Esophagus (tissue), 2 donors: ENCODE measurements at regions not wholly inside any gene's neighbourhood (a gene's known extent, or its start where the extent isn't known, plus 50 kb on each side); places are given as distances from the start of the nearest gene placed in this dataset.

Experiments
- H3K27ac ChIP-seq, 2 donors: one replicate each; pipeline ENCODE4 v1.5.1; 2013; ENCODE audit warnings: low read depth in 2 of 2, mild to moderate bottlenecking in 2 of 2, inconsistent platforms in 1 of 2, low read length in 1 of 2, moderate library complexity in 1 of 2
- H3K27me3 ChIP-seq, 2 donors: one replicate each; pipeline ENCODE4 v1.6.1; 2013; ENCODE audit warnings: low read length in 2 of 2, control low read depth in 1 of 2, mild to moderate bottlenecking in 1 of 2; ENCODE audit not compliant: insufficient read depth in 2 of 2, control insufficient read depth in 1 of 2
- H3K36me3 ChIP-seq, 2 donors: one replicate each; pipeline ENCODE4 v1.6.1; 2013; ENCODE audit warnings: low read length in 1 of 2; ENCODE audit not compliant: control insufficient read depth in 2 of 2, insufficient read depth in 2 of 2
- H3K4me1 ChIP-seq, 2 donors: one replicate each; pipeline ENCODE4 v1.6.1; 2013; ENCODE audit warnings: low read length in 1 of 2; ENCODE audit not compliant: control insufficient read depth in 2 of 2, insufficient read depth in 2 of 2
- H3K4me3 ChIP-seq, 2 donors: one replicate each; pipeline ENCODE4 v1.5.1; 2013; ENCODE audit warnings: low read length in 2 of 2, mild to moderate bottlenecking in 2 of 2, low read depth in 1 of 2, moderate library complexity in 1 of 2
- H3K9me3 ChIP-seq, 2 donors: one replicate each; pipeline ENCODE4 v1.6.1; 2013; ENCODE audit warnings: mild to moderate bottlenecking in 2 of 2, low read depth in 1 of 2, low read length in 1 of 2, moderate library complexity in 1 of 2; ENCODE audit not compliant: control insufficient read depth in 2 of 2, insufficient read depth in 1 of 2
- WGBS, 2 donors: extraction: QIAGEN DNeasy Blood & Tissue Kit; methylation state at CpG; one replicate each; pipeline ENCODE4 v1.1.7; 2013; 5-methylcytosine and 5-hydroxymethylcytosine counted together
- donor health status: healthy with polysubstance abuse.
- donor health status: Bipolar disorder and iron deficiency.

DNA sequence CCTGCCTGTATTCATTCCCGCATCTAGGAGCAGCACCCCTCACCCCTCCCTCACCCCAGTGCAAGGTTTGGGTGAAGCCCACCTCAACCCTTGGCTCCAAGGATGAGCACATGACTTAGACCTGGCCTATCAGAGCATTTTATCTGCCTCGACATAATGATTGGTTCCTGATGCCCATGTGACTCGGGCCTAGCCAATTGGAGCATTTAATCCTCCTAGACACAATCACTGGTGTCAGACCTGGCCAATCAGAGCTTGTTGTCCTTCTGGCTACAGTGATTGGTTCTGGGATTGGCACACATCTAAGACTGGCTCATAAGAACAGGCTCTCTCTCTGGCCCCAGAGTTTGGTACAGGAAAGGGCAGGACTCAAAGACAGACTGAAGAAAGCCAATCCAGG lies 73.1 kb upstream of the MYL2 start:
- no peak overlapping the region for H3K27ac ChIP-seq
- H3K4me3 ChIP-seq, result no peak overlapping the region
- 85 to 87% methylated on average over 3 of the region's 3 CpGs for WGBS, 2 donors
- no peaks in the 10 kb centered on the region for H3K27me3 ChIP-seq
- H3K9me3 ChIP-seq, result peaks cover 3 to 8% of the 10 kb centered on the region in 2 donors
- H3K36me3 ChIP-seq, result no peaks in the 10 kb centered on the region
- no peaks in the 10 kb centered on the region for H3K4me1 ChIP-seq

DNA sequence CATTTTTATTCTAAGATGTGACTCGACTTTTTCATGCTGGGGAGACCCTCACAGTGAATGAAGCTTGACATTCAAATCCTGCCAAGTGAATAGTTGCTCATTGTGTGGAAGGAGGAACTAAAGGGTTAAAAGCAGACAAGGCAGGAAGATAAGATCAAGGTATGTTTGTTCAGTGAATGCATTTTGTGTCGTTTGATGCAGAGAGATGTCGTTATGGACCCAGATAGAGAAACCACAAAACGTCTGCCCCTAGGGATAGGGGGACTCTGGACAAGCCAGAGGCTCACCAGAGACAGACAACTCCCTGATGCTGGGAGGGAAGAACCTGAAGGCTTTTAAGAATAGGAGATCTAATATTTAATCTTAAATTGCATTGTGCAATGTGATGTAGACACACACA lies 72.5 kb upstream of the MYL2 start:
- H3K9me3 ChIP-seq, result peaks cover 0 to 5% of the 10 kb centered on the region in 2 donors
- WGBS, 2 donors, result 11 to 14% methylated on average over 4 of the region's 4 CpGs
- H3K36me3 ChIP-seq, result no peaks in the 10 kb centered on the region

DNA sequence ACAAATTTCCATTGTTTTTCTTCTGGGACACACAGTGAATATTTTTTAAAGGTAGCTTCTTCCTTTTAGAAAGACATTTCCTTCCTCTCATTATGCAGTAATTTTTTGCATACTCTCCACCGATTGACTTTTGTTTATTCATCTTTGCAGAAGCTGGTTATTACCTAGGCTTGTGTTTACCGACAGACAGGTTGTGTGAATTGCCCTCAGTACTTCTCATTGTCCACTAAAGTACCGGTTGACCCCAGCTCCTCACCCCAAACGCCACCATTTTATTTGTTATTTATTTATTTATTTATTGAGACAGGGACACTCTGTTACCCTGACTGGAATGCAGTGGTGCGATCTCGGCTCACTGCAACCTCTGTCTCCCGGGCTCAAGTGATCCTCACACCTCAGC lies 63.4 kb upstream of the MYL2 start:
- no peak overlapping the region for H3K27ac ChIP-seq
- H3K27me3 ChIP-seq, result peaks cover 0 to 3% of the 10 kb centered on the region in 2 donors
- H3K9me3 ChIP-seq, result no peaks in the 10 kb centered on the region
- H3K4me1 ChIP-seq, result no peaks in the 10 kb centered on the region
- H3K4me3 ChIP-seq, result no peak overlapping the region
- H3K36me3 ChIP-seq, result no peaks in the 10 kb centered on the region
- 55 to 59% methylated on average over 7 of the region's 7 CpGs for WGBS, 2 donors

More for the DNA sequence above, 72.5 kb upstream of the MYL2 start:
- H3K4me1 ChIP-seq, result no peaks in the 10 kb centered on the region
- H3K4me3 ChIP-seq, result no peak overlapping the region
- no peak overlapping the region for H3K27ac ChIP-seq
- peaks cover 0 to 3% of the 10 kb centered on the region in 2 donors for H3K27me3 ChIP-seq

DNA sequence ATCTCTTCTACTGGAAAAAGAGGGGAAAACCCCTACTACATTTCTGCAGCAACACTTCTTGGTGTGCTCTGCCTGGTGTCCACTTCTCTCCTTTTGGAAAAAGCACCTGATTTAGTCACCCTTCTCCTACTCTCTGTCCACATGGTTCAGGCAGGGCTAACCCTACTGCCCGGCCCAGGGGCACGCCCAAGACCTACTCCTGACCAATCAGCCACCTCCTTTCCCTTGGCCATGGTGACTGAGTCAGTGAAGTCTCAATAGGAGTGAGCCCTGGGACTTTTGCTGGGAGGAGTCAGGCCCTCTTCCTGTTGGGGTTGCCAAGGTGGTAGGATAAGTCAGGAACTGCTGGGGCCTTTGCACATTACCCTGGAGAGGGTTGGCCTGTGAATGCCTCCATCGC lies 52.5 kb upstream of the MYL2 start:
- Histone ChIP-seq H3K27me3 (no peaks in the 10 kb centered on the region), H3K4me3 (no peak overlapping the region), H3K4me1 (no peaks in the 10 kb centered on the region), H3K36me3 (no peaks in the 10 kb centered on the region), H3K27ac (no peak overlapping the region), H3K9me3 (peaks cover 3 to 6% of the 10 kb centered on the region in 2 donors)
- 76% methylated on average over 3 of the region's 3 CpGs for WGBS, 2 donors

DNA sequence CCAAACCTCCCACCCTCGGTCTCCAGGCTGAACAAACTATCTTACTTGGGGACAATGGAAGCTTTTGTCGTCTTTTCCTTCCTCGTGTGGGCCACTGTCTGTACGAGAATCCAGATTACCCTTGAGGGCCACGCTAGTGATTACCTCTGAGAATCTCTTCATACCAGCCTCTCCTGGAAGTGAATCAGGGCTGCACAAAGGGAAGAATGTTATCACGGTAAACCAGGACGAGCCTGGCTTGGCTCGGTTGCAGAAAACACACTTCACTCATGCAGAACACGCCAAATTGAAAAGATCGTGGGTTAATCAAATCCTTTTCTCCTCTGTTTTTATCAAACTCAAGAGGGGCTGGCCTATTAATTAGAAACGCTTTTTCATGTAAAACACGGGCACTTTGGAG lies 51.6 kb upstream of the MYL2 start:
- WGBS, 2 donors, result 69 to 78% methylated on average over 12 of the region's 12 CpGs
- peaks cover 3 to 6% of the 10 kb centered on the region in 2 donors for H3K9me3 ChIP-seq
- H3K4me3 ChIP-seq, result no peak overlapping the region
- H3K4me1 ChIP-seq, result no peaks in the 10 kb centered on the region
- no peaks in the 10 kb centered on the region for H3K27me3 ChIP-seq
- H3K27ac ChIP-seq, result no peak overlapping the region
- no peaks in the 10 kb centered on the region for H3K36me3 ChIP-seq

DNA sequence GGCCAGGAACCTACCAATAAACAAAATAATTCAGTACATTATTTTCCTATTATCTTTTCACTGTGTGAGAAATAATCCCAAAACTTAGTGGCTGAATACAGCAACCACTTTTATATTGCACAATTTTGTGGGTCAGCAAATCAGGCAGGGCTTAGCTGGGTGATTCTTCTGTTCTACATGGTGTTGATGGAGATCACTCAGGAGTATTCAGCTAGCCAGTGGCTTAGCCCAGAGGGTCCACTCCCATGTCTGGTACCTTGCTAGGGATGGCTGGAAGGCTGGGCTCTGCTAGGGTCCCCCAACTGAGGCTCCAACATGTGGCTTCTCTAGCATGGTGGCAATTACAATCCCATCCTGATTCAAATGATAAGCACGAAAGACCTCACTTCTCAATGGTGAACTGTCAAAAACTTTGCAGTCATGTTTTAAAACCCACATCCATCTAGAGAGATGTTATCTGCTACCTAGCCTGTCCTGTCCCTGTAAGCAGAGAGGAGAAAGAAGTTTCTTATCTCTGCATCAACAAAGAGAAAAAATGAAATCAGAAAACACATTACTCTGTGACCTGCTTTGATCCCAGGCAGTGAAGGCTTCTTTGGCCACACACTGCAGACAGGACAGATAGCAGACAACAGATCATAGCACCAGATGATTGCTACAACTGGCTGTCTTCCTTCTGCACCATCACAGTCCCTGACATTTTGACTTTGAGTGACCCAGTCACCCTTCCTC lies 51.0 kb upstream of the MYL2 start:
- Histone ChIP-seq H3K27me3 (no peaks in the 10 kb centered on the region), H3K4me3 (no peak overlapping the region), H3K9me3 (peaks cover 3 to 6% of the 10 kb centered on the region in 2 donors), H3K27ac (no peak overlapping the region), H3K36me3 (no peaks in the 10 kb centered on the region), H3K4me1 (no peaks in the 10 kb centered on the region)
- WGBS, 2 donors, result 81 to 88% methylated on average over 1 of the region's 1 CpG
